Astrocyte (in vitro differentiated cells and primary cell): ENCODE measurements at regions not wholly inside any gene's neighbourhood (a gene's known extent, or its start where the extent isn't known, plus 50 kb on each side); places are given as distances from the start of the nearest gene placed in this dataset.

Source experiments
- DNase-seq: peaks from one replicate; pipeline ENCODE4 v3.0.0-alpha.2; 2010; ENCODE audit warnings: low read depth
- FAIRE-seq: peaks from 2 replicates; lab custom pipeline; 2011; peaks lifted over from hg19 to GRCh38; lab: Jason Lieb, UNC
- H2AFZ ChIP-seq: 2 replicates; pipeline ENCODE4 v1.6.0; 2012; ENCODE audit warnings: low read depth, low read length, inconsistent platforms
- H3K27ac ChIP-seq: 2 replicates; pipeline ENCODE4 v1.5.1; 2011; ENCODE audit warnings: low read depth, low read length, inconsistent platforms
- H3K27me3 ChIP-seq: 2 replicates; pipeline ENCODE4 v1.6.0; 2011; ENCODE audit warnings: low read length, inconsistent platforms; ENCODE audit not compliant: insufficient read depth
- H3K36me3 ChIP-seq: 2 replicates; pipeline ENCODE4 v1.5.1; 2011; ENCODE audit warnings: low read length, inconsistent platforms; ENCODE audit not compliant: insufficient read depth
- H3K4me1 ChIP-seq: 2 replicates; pipeline ENCODE4 v1.5.1; 2011; ENCODE audit warnings: low read length, inconsistent platforms; ENCODE audit not compliant: insufficient read depth
- H3K4me2 ChIP-seq: 2 replicates; pipeline ENCODE4 v1.6.0; 2012; ENCODE audit warnings: low read length, inconsistent platforms
- H3K4me3 ChIP-seq: 2 replicates; pipeline ENCODE4 v1.5.1; 2011; ENCODE audit warnings: low read depth, mild to moderate bottlenecking, low read length, inconsistent platforms; ENCODE audit not compliant: insufficient read depth
- H3K79me2 ChIP-seq: 2 replicates; pipeline ENCODE4 v1.6.0; 2012; ENCODE audit warnings: mild to moderate bottlenecking, low read length, inconsistent platforms; ENCODE audit not compliant: insufficient read depth
- H3K9ac ChIP-seq: 2 replicates; pipeline ENCODE4 v1.6.0; 2012; ENCODE audit warnings: mild to moderate bottlenecking, low read length, inconsistent platforms
- H3K9me3 ChIP-seq: 2 replicates; pipeline ENCODE4 v1.5.1; 2012; ENCODE audit warnings: low read depth, mild to moderate bottlenecking, low read length, inconsistent platforms; ENCODE audit not compliant: insufficient read depth
- H4K20me1 ChIP-seq: 2 replicates; pipeline ENCODE4 v1.6.0; 2012; ENCODE audit warnings: low read length, inconsistent platforms; ENCODE audit not compliant: insufficient read depth
- H3K27ac Mint-ChIP-seq: one replicate; pipeline ENCODE4 v1.8.0; 2021; ENCODE audit warnings: mild to moderate bottlenecking, mixed read lengths; ENCODE audit not compliant: unreplicated experiment
- H3K27me3 Mint-ChIP-seq: one replicate; pipeline ENCODE4 v1.8.0; 2021; ENCODE audit warnings: low read depth, mixed read lengths; ENCODE audit not compliant: unreplicated experiment
- H3K36me3 Mint-ChIP-seq: one replicate; pipeline ENCODE4 v1.8.0; 2021; ENCODE audit warnings: low read depth, mixed read lengths; ENCODE audit not compliant: unreplicated experiment
- H3K4me1 Mint-ChIP-seq: one replicate; pipeline ENCODE4 v1.8.0; 2021; ENCODE audit warnings: low read depth, mixed read lengths; ENCODE audit not compliant: unreplicated experiment
- H3K4me3 Mint-ChIP-seq: one replicate; pipeline ENCODE4 v1.8.0; 2021; ENCODE audit warnings: mild to moderate bottlenecking, moderate library complexity, mixed read lengths; ENCODE audit not compliant: unreplicated experiment
- H3K9me3 Mint-ChIP-seq: one replicate; pipeline ENCODE4 v1.8.0; 2021; ENCODE audit warnings: mild to moderate bottlenecking, mixed read lengths; ENCODE audit not compliant: unreplicated experiment
- CTCF ChIP-seq: IDR thresholded peaks from 2 replicates; pipeline ENCODE4 v1.5.1; 2011; ENCODE audit warnings: low read depth, mild to moderate bottlenecking, inconsistent platforms, low read length, moderate library complexity; ENCODE audit not compliant: insufficient read depth
- EZH2 ChIP-seq: IDR thresholded peaks from 2 replicates; pipeline ENCODE4 v1.6.1; 2012; ENCODE audit warnings: mild to moderate bottlenecking, low read length, inconsistent platforms; ENCODE audit not compliant: insufficient read depth

- no peak overlapping the region for H3K9ac ChIP-seq
- H3K4me1 ChIP-seq: no peaks in the 10 kb centered on the region
- no peaks in the 10 kb centered on the region for H3K9me3 ChIP-seq
- H3K9me3 Mint-ChIP-seq: no peaks in the 10 kb centered on the region
- no peaks in the 10 kb centered on the region for H3K27me3 Mint-ChIP-seq
- H3K79me2 ChIP-seq: no peaks in the 10 kb centered on the region
- H3K27me3 ChIP-seq: no peaks in the 10 kb centered on the region
- H2AFZ ChIP-seq: no peak overlapping the region
- H3K36me3 ChIP-seq: no peaks in the 10 kb centered on the region
- H3K27ac Mint-ChIP-seq: no peak overlapping the region
- H3K36me3 Mint-ChIP-seq: no peaks in the 10 kb centered on the region
- H3K4me1 Mint-ChIP-seq: no peaks in the 10 kb centered on the region
- H3K4me3 Mint-ChIP-seq: no peak overlapping the region
- DNase-seq (no peak), FAIRE-seq (no peak)
- TF ChIP-seq CTCF (no peak), EZH2 (no peak)
- H3K4me3 ChIP-seq: no peak overlapping the region
- no peak overlapping the region for H3K27ac ChIP-seq
- no peaks in the 10 kb centered on the region for H4K20me1 ChIP-seq
- no peak overlapping the region for H3K4me2 ChIP-seq
Measured at GRCh38 chr12:74620921-74621320, 83.3 kb downstream of the ATXN7L3B start.

- DNase-seq: no peak
- no peak overlapping the region for H3K4me3 Mint-ChIP-seq
- no peak for FAIRE-seq
- no peak overlapping the region for H2AFZ ChIP-seq
- no peak overlapping the region for H3K27ac ChIP-seq
- TF ChIP-seq EZH2: no peak
- no peak for TF ChIP-seq CTCF
- H3K27me3 ChIP-seq: no peaks in the 10 kb centered on the region
- no peaks in the 10 kb centered on the region for H3K79me2 ChIP-seq
- H3K9me3 Mint-ChIP-seq: no peaks in the 10 kb centered on the region
- H3K36me3 ChIP-seq: no peaks in the 10 kb centered on the region
- H3K9ac ChIP-seq: no peak overlapping the region
- no peak overlapping the region for H3K27ac Mint-ChIP-seq
- no peaks in the 10 kb centered on the region for H3K36me3 Mint-ChIP-seq
- H4K20me1 ChIP-seq: no peaks in the 10 kb centered on the region
- no peaks in the 10 kb centered on the region for H3K4me1 Mint-ChIP-seq
- H3K9me3 ChIP-seq: no peaks in the 10 kb centered on the region
- H3K4me1 ChIP-seq: no peaks in the 10 kb centered on the region
- no peak overlapping the region for H3K4me2 ChIP-seq
- no peaks in the 10 kb centered on the region for H3K27me3 Mint-ChIP-seq
- H3K4me3 ChIP-seq: no peak overlapping the region
Measured at GRCh38 chr12:74624201-74624600, 86.6 kb downstream of the ATXN7L3B start.

GRCh38 chr12:74626397-74626796 is 88.8 kb downstream of the ATXN7L3B start:
- no peak overlapping the region for H3K4me3 ChIP-seq
- no peaks in the 10 kb centered on the region for H3K9me3 ChIP-seq
- no peak overlapping the region for H2AFZ ChIP-seq
- DNase-seq (no peak), FAIRE-seq (no peak)
- H3K4me3 Mint-ChIP-seq: no peak overlapping the region
- no peak overlapping the region for H3K4me2 ChIP-seq
- H3K4me1 ChIP-seq: no peaks in the 10 kb centered on the region
- no peak overlapping the region for H3K9ac ChIP-seq
- no peaks in the 10 kb centered on the region for H3K36me3 ChIP-seq
- no peak for TF ChIP-seq EZH2
- no peak for TF ChIP-seq CTCF
- no peaks in the 10 kb centered on the region for H4K20me1 ChIP-seq
- H3K4me1 Mint-ChIP-seq: no peaks in the 10 kb centered on the region
- H3K9me3 Mint-ChIP-seq: peaks cover 3% of the 10 kb centered on the region
- no peaks in the 10 kb centered on the region for H3K36me3 Mint-ChIP-seq
- H3K27ac ChIP-seq: no peak overlapping the region
- no peaks in the 10 kb centered on the region for H3K79me2 ChIP-seq
- no peak overlapping the region for H3K27ac Mint-ChIP-seq
- H3K27me3 ChIP-seq: no peaks in the 10 kb centered on the region
- H3K27me3 Mint-ChIP-seq: no peaks in the 10 kb centered on the region
